UCSD-AML1 (cell line): ENCODE measurements at regions not wholly inside any gene's neighbourhood (a gene's known extent, or its start where the extent isn't known, plus 50 kb on each side); places are given as distances from the start of the nearest gene placed in this dataset.

Experiments used
- DNase-seq: peaks from one replicate; lab custom pipeline; 2025; ENCODE audit not compliant: unreplicated experiment; lab: John Stamatoyannopoulos, UW

DNA sequence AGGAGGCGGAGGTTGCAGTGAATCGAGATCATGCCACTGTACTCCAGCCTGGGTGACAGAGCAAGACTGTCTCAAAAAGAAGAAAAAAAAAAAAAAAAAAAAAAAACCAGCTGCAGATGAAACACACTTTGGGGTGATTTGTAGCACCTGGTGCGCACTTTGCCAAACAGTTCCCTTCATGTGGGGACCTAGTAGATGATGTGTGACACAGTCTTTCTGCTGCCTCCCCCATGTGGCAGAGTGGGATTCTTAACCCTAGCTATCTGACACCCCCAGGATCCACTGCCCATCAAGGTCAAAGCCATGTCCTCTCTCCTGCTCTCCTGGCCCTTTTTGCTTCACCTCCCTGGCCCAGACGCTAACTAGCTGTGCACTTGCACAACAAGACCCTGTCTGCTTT is 52.1 kb upstream of the PDZD8 start:
- DNase-seq = no peak

DNA sequence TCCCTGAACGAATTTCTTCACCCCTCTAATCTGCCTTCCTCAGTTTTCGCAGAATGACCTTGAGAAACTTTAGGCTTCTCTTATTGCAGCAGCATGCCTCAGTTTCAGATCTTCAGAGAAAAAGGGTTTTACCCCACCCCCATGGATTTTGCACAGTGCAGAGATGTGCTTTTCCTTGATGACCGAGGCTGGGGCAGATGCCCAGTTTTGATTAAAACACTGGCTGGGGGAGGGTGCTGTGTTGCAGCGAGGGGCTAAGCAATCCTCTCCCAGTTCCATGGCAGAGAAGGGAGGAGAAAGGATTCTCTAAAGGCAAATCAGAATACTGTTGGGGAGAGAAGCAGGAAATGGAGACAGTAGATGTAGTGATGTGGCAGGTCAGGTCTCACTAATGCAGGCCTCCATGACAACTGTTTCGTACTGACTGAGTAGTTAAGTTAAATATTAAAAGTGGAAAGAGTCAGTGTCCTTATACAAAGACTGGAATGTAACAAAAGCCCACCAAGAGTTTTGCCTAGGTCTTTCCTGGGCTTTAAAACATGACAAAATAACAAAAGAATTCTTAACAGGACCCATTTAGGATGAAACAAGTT is 50.8 kb upstream of the PDZD8 start:
- no peak for DNase-seq

DNA sequence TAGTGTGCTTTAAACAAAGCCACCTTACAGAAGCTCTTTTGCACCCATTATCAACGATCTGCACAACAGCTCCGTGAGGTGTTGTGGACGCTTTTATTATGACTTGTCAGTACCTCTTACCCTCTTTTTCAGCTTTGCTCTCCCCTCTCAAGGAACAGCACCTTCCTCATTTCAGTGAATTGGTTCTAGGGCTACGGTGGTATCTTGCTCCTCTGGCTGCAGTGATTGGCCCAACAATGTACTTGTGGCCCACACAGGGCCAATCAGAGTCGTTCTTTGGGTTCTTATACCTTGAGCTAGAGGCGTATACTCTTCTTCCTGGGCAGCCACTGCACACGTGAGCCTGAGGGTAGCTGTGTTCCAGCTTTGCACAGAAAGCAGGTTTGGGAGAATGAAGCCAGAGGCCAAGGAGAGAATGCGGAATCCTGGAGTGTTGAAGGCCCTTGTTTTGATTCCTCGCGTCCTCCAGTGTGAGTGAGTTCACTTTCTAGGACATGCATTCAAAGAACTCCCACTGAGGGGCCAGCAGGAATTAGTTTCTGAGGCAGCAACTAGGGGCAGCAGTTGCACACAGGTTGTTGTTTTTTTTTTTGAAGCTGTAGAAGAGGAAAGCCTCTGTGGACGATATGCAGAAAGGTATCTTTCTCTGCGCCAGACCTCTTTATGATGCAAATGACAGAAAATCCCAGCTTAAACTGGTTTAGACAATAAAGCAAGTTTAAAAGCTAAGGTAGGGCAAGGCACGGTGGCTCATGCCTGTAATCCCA is 49.8 kb upstream of the PDZD8 start:
- no peak for DNase-seq
